ENCODE measurements at regions not wholly inside any gene's neighbourhood (a gene's known extent, or its start where the extent isn't known, plus 50 kb on each side); places are given as distances from the start of the nearest gene placed in this dataset.
"Not testable (repeated sequence)": the region's sequence is repeated elsewhere in the genome, so short reads cannot be mapped to it uniquely, and the experiment has no call there.

- DNase-seq, result no peak
Measured at GRCh38 chr10:2414039-2414438, 653.3 kb upstream of the PFKP start.

GRCh38 chr10:2410049-2410448, 657.3 kb upstream of the PFKP start:
- DNase-seq, result no peak

- DNase-seq, result no peak
Measured at GRCh38 chr10:2401459-2401858, 664.1 kb upstream of the ADARB2 start.

GRCh38 chr10:2399482-2399881, 662.2 kb upstream of the ADARB2 start:
- DNase-seq, result no peak

GRCh38 chr10:2392145-2392812, 655.0 kb upstream of the ADARB2 start:
- no peak for DNase-seq

- no peak for DNase-seq
Measured at GRCh38 chr10:2387672-2388071, 650.3 kb upstream of the ADARB2 start.

GRCh38 chr10:2387261-2387660, 649.9 kb upstream of the ADARB2 start:
- no peak for DNase-seq

GRCh38 chr10:2380218-2380617, 642.9 kb upstream of the ADARB2 start:
- DNase-seq, result no peak

GRCh38 chr10:2367083-2367482, 629.8 kb upstream of the ADARB2 start:
- DNase-seq, result no peak

GRCh38 chr10:2366264-2366931, 629.1 kb upstream of the ADARB2 start:
- no peak for DNase-seq

GRCh38 chr10:2362331-2362730, 625.0 kb upstream of the ADARB2 start:
- DNase-seq, result no peak

GRCh38 chr10:2358586-2358985, 621.3 kb upstream of the ADARB2 start:
- DNase-seq, result no peak

- DNase-seq, result no peak
Measured at GRCh38 chr10:2356670-2357069, 619.3 kb upstream of the ADARB2 start.

GRCh38 chr10:2351566-2351965, 614.2 kb upstream of the ADARB2 start:
- DNase-seq, result no peak

- no peak for DNase-seq
Measured at GRCh38 chr10:2342206-2342605, 604.9 kb upstream of the ADARB2 start.

GRCh38 chr10:2340831-2341647, 603.7 kb upstream of the ADARB2 start:
- DNase-seq, result no peak

- no peak for DNase-seq
Measured at GRCh38 chr10:2335626-2336025, 598.3 kb upstream of the ADARB2 start.

GRCh38 chr10:2334575-2334974, 597.2 kb upstream of the ADARB2 start:
- DNase-seq, result no peak

- no peak for DNase-seq
Measured at GRCh38 chr10:2329082-2329481, 591.8 kb upstream of the ADARB2 start.

GRCh38 chr10:2326411-2326810, 589.1 kb upstream of the ADARB2 start:
- DNase-seq, result no peak

GRCh38 chr10:2315045-2315485, 577.7 kb upstream of the ADARB2 start:
- not testable (repeated sequence) for DNase-seq

- DNase-seq, result no peak
Measured at GRCh38 chr10:2306081-2306480, 568.8 kb upstream of the ADARB2 start.

- no peak for DNase-seq
Measured at GRCh38 chr10:2303169-2303568, 565.8 kb upstream of the ADARB2 start.

- DNase-seq, result no peak
Measured at GRCh38 chr10:2301227-2301626, 563.9 kb upstream of the ADARB2 start.

All from activated T-cell treated with anti-CD3 and anti-CD28 coated beads for 4 hours (primary cell).